GM21423 (cell line): ENCODE measurements at regions not wholly inside any gene's neighbourhood (a gene's known extent, or its start where the extent isn't known, plus 50 kb on each side); places are given as distances from the start of the nearest gene placed in this dataset.

ENCODE experiments used
- ATAC-seq: cut with Tn5 transposase; IDR thresholded peaks from one replicate; pipeline ENCODE4 v1.9.1; 2021; ENCODE audit warnings: mild to moderate bottlenecking, moderate library complexity; ENCODE audit not compliant: unreplicated experiment

DNA sequence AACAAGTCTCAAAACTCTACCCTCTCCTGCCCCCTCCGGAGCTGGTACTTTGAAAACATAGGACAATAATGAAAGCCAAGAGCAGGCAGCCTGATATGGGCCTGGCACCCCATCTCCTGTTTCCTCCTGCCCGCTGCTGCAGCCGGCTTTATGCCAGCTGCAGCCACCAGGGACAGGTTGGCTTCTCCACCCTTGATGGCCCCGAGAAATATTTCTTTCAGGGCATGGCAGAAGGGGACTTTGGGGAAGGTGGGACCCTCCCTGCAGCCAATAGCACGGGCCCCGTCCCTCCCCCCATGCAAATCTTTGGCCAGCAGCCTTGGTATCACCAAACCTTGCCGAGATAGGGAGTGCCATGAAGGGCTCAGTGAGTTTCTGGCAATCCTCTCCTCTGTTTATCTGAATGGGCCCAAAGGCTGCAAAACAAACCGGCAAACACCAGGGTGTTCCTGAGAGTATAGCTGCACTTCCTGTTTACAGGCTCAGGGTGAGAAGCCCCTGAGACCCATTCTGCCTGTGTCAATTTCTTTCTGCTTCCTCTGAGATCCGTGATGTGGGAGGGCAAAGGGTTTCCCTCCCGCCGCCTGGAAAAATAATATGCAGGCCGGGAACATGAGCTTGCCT lies 73.4 kb upstream of the BOD1 start:
- peak; percentile 48 for ATAC-seq

DNA sequence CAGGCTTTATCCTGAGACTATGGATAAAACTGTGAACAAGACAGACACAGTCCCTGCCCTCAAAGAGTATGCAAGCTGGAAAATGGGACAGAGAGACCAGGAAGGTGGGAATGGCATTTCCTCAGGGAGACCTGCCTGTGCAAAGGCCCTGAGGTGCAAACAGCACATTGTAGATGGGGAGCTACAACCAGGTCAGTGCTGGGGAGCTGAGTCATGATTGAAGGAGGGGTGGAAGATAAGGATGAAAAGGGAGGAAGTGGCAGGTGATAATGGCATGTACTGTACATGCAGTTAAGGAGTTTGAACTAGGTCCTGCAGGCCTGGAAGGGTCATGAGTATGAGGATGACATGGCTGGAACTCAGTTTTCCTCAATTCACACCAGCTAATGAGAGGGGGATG lies 75.5 kb upstream of the BOD1 start:
- no peak for ATAC-seq

DNA sequence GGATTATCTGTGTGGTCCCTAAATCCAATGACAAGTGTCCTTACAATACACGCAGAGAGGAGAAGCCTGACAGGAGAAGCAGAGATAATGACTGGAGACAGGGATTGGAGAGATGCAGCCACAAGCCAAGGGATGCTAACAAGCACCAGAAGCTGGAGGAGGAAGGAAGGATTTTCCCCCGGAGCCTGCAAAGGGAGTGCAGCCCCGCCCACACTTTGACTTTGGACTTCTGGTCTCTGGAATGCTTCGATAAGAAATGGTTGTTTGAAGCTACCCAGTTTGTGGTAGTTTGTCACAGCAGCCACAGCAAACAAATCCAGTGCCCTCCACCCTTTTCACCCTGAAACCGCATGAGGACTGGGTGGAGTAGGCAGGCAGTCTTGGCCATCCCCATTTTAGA lies 77.2 kb upstream of the BOD1 start:
- ATAC-seq: no peak

DNA sequence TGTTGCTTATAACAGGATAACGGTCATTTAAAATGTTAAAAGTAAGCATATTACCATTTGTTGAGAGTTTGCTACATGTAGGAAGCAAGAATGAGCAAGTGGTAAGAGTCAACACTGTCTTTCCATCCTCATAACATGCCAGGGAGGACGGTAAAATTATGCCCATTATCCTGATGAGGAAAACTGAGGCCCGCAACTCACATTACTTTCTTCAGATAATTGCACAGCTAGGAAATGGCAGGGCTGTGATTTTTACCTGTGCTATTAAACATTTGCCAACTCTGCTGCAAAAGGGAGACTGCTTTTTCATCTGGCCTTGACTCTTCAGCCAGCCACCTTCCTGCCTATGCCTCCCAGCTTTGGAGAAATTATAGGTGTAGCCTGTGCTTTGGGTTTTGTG lies 79.8 kb upstream of the BOD1 start:
- no peak for ATAC-seq

DNA sequence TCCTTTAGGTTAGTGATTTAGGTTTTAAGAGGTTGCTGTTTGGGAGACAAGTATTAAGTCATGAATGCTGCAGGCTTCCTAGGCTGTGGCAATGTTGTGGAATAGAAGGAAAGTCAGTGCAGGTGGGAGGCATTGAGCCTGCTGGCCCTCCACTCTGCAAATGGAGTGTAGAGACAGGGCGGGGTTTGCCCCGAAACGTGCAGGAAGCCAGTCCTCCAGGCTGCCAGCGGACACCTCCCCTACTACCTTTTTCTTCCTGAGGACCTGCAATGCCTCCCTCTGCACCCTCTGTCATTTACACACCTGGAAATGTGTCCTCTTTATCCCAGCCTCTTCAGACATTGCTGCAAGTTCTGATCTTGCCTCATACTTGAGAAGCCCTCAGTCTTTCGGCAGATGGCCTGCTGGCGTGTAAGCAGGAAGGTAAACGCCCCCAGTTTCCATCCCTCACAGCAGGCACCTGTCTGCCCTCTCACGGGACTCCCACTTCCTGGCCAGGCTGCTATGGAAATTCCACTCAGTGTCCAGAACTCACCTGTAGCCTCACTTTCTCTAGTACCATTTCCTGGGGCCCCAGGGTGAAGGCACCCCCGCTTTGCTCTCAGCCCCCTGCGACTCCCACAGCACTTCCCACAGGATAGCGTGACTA lies 81.6 kb upstream of the BOD1 start:
- peak; percentile 43 for ATAC-seq

DNA sequence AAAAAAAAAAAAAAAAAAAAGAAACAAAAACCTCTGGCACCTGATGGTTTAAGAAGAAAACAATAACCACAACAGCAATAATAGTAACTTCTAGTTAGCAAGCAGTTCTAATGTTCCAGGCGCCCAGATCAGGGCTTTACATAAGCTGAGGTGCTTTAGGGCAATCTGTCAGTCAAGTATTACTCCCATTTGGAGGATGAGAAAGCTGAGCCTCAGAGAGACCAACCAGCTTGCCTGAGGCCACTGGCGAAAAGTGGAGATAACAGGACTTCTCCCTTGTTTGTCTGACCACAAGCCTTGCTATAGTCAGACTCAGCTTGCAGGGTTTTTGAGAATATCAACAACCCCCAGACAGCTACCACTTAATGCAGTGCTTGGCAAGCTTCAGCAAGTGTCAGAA lies 83.5 kb upstream of the BOD1 start:
- no peak for ATAC-seq

DNA sequence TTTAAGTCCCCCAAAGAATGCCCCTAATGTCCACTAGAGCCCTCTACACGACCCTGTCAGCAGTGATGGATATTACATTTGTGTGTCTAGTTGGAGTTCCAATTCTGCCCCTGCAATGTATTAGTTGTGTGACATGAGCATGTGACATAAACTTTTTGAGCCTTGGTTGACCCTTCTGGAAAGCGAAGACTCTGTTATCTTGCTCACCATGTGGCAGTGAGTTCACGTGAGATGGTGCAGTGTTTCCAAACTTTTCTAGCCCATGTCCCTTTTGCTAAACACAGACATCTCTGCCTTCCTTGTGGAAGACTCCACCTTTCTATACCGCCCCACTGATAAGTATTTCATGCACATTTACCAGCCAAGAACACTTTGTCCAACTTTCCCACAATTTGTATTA lies 87.0 kb upstream of the BOD1 start:
- ATAC-seq: no peak

DNA sequence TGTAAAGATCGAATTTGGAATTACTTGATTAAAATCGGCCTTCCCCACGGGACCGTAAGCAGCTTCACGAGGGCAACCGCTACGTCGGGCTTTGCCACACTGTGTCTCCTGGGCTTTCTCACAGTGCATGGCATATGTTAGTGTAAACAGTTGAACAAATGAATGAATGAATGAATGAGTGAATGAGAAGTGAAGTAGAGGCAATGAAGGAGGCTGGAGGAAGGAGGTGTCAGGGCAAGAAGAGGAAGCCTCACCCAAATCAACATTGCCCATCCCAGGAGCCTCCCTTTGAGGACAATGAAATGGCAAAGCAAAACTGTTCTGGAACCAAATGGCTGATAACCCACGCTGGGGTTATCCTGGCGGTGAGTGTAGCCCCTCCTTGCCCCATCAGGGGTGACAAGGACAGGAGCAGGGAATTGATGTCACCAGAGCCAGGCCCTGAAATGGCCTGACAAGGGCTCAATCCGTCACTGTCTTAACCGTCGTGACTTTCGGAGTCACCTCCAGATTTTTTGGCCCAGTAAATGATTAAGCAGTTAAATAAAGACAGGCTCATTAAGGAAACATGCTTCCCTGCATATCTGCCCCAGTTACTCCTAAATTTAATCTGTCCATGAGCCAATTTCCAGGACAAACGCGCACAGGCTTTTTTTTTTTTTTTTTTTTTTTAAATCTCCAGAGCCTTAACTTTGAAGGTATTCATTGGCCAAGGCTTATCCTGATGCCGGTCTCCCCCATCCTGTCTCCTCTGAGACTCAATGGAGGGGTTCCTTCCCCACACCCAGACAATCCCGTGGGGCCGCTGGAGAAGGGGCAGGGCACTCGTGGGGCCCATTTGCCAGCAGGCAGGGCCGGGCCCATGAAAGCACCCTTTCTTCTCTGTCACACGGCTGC lies 88.4 kb upstream of the BOD1 start:
- ATAC-seq: no peak

DNA sequence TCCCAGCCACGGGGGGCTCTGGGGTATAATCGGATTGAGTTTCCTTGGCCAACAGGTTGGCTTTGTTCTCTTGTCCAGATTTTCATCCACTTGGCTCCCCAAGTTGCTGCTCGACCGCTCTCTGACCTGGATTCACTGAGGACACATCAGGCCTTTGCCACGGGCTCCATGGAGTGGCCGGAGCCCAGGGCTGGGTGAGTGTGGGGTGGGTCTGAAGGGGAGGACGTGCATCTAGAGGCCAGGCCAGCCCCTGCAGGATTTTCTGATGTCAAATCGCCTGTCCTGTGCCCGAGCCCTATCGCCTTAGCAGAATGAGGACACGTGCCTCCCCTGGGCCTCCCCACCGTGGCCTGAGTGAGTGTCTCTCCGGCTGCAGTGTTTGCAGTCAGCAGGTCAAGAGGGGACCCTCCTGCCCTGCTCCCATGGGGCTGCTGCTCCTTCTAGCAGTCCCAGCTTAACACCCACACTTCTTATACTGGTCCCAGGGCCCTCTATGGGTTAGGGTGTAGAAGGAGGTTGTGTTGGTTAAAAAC lies 89.1 kb upstream of the BOD1 start:
- no peak for ATAC-seq

DNA sequence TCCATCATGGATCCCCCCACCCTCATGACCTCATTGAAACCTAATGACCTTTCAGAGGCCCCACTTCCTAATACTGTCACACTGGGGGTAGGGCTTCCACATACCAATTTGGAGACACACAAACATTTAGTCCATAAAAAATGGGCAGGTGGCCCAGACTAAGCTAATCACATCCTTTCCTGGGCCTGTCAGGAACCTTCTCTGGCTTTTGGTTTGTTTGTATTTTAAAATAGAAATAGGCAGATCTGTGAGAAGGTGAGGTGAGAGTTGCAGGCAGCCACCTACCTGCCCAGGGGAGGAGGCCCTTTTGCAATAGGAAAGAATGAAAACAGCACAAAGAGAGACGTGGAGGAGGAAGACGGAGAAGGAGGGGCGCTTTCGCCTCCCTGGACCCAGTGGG lies 90.2 kb upstream of the BOD1 start:
- ATAC-seq: no peak

DNA sequence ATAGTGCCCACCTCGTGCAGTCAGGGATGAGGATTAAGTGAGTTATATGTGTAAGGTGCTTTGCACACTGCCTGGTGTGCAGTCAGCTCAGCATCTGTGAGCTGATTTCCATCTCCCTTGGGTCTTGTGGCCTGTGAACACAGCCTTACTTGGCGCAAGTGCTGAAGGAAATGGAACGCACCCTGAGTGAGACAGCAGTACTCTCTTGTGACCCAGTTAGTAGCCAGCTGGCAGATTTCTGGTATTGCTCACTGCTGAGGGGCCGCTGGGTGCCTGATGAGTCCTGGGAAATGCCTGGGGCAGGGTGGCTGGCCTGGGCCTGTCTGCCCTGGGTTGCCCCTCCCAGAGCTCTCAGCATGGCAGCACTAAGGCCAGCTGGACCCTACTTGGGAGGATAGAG lies 90.9 kb upstream of the BOD1 start:
- ATAC-seq: peak; percentile 68

DNA sequence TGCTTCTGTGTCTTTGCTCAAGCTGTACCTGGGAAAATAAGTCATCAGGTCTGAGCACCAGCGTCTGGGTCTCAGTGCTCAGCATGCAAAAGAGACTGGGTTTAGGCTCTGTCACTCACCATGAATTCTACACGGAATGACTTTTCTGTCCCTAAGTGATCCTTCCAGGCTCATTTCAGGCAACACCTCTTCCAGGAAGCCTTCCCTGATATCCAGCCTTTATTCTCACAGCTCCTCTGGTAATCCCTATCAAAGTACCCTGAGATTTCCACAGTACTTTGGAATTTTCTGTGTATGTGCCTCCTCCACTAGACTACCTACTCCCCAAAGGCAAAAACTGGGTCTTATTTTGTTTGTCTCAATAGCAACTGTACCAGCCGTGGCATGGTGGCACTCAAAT lies 92.7 kb upstream of the BOD1 start:
- ATAC-seq: no peak

DNA sequence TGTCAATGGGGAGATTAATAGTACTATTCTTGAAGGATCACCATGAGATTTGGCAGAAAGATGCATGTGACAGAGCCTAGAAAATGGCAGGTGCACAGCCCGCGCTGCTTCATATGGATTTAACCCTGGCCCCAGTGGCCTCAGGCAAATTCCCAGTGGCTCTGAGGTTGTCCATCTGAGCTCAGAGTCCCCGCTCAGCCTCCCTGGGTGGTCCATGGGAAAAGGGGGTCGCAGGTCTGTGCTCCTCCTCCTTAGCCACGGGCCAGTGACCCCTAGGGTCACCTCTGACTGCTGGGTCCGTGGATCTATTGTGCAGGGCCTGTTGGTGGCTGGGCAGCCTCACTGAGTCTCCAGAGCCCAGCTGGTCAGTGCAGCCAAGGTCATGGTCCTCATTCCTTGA lies 93.3 kb upstream of the BOD1 start:
- ATAC-seq: no peak

DNA sequence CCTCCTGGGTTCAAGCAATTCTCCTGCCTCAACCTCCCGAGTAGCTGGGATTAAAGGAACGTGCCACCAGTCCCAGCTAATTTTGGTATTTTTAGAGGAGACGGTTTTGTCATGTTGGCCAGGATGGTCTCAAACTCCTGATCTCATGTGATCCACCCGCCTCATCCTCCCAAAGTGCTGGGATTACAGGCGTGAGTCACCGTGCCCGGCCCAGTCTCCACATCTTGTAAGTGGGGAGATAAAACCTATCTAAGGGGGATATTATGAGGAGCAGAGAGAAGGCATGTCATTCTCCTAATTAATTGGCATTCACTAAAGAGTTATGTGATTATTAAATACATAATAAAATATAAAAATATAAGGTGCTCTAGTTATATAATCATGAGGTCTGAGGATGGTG lies 94.1 kb upstream of the BOD1 start:
- ATAC-seq: no peak

DNA sequence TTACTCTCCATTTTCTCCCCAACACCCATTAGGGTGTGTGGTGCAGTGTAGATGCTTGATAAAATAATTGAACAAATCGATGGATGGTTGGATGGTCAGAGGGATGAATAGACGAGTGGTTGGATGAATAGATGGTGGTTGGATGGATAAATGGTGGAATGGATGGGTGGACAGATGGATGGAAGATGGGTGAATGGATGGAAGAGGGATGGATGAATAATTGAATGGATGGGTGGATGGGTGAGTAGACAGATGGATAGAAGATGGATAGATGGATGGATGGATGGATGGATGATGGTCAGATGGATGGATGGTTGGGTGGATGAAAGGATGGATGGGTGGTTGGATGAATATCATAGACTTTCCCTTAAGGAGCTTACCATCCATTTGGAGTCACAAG lies 95.0 kb upstream of the BOD1 start:
- no peak for ATAC-seq

DNA sequence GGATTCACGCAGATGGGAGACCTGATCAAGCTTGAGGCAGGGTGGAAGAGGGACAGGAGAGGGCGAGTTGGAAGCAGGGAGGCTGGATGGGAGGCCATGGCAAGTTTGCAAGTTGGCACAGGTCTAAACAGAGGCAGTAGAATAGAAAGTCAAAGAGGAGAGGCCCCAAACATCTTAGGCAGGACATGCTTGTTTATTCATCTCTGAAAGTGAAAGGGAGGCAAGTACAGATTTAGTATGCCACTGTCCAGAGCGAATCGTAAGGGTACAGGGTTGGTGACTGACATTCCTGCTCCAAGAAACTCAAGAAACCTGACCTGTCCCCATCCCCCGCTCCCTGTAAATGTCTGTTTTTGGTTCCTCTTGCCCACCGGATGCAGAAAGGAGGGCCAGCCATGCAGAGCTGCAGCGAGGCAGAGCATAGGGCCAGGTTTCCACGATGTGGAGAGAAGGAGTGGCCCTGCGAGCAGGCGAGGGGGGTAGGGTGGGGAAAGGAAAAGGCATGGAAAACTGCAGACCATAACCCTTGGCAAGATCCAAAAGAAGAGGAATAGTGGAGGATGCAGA lies 96.2 kb upstream of the BOD1 start:
- no peak for ATAC-seq

DNA sequence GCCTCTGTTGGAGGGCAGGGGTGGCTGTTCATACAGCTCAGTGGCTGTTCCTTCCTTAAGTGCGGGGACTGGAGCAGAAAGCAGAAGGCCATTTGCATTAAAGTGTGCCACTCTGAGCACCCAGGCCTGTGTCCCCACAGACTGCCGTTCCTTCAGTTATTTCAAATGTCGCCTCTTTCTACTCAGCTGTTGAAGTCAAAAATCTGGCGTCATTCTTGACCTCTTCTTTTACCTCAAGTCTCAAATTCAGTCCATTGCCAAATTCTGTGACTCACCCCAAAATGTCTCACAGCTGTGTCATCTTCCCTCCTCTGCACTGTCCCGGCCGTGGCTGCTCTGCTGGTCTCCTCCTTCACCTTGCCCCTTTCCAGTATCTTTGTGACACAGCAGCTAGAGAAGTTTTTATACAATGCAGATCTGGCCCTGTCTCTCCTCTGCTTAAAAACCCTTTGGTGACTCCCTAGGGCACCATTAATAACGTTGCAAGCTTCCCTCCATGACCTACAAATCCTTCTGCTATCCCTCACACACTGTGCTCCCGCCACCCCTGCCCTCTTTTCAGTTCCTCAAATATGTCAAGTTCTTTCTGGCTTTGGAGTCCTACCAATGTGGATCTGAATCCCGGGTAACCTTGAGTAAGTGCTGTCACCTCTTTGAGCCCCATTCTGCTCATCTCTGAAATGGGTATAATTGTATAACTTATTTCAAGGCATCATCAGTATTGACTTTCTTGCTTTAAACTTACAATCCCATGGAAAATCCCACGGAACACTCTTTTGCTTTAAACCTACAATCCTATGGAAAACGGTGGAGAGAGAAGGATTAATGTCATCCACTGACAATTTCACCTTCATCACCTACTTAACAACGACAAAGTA lies 98.3 kb upstream of the BOD1 start:
- ATAC-seq: no peak

DNA sequence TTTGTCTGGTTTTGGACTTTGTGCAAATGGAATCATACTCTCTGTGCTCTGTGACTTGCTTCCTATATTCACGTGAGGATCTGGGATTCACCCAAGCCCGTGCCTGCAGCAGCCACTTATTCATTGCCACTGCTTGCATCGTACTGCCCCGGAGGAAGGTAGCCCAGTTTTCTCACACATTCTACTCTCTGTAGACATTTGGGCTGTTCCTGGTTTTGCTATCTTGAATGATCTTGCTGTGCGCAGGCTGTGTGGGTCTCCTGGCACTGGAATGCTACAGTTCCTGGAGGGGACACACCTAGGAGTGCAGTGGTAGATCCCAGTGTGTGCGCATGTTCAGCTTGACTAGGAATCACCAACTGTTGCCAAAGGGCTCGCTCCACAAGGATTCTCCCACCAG lies 99.2 kb upstream of the BOD1 start:
- ATAC-seq: no peak

DNA sequence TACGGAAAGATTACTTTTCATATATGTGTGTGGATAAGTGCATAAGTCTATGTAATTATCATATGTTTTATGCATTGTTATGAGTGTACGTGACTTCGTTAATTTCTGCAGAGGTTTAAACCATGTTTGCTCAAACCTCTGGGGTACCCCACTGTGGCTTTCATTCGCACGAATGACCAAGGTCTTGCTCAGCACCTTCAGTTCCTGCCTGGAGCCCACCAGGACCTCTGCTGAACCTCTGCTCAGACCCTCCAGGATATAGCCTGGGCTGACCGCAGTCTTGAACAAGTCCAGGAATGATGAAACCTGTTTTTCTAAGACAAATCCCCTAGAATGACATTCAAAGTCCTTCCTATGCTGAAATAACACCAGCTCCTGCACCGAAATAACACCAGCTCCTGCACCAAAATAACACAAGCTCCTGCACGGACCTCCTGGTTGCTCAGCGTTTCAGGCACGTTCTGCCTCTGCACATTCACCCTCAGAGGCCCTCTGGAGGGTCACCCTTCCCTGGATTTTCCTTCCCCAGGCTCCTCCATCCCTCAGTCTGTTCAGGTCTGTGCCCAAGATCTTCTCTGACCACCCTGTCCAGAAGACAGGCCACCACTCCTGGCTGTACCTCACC lies 99.7 kb upstream of the BOD1 start:
- no peak for ATAC-seq

DNA sequence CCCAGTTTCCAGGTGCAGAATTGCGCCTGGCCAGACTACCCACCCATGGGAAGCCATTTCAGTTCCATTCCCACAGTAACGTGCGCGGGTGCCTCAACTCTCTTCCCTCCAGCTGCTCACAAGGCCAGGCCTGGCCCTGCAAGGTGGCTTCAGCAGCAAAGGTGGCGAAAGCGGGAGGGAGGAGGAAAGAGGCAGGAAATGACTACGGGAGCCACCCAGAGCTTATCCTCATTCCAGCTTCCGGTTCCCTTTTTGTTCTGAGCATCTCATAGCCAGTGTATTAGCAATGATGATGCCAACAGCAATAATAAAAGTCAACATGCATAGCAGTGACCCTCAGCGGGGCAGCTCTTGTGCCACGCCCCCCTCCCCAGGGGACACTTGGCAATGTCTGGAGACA lies 101.5 kb upstream of the BOD1 start:
- ATAC-seq: no peak
